ENCODE measurements at regions not wholly inside any gene's neighbourhood (a gene's known extent, or its start where the extent isn't known, plus 50 kb on each side); places are given as distances from the start of the nearest gene placed in this dataset.
"Not testable (repeated sequence)": the region's sequence is repeated elsewhere in the genome, so short reads cannot be mapped to it uniquely, and the experiment has no call there.

DNA sequence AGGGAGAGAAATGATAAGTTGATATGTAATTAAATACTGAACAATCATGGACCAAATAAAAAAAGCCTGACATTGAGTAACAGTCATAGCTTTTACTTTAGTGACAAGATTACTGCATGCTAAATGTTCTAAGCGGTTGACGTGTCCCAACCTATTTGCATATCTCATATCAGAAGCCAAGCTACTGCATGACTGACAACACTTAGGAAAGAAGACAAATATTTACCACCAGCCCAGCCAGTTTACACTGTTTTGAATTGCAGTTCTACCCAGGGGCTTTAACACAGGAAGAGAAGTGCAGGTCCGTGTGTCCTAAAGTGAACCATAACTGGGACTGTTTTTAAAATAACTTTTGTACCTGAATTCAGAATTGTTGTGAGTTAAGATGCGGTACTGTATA, 219.9 kb downstream of the PRDM9 start:
- no peak for DNase-seq

DNA sequence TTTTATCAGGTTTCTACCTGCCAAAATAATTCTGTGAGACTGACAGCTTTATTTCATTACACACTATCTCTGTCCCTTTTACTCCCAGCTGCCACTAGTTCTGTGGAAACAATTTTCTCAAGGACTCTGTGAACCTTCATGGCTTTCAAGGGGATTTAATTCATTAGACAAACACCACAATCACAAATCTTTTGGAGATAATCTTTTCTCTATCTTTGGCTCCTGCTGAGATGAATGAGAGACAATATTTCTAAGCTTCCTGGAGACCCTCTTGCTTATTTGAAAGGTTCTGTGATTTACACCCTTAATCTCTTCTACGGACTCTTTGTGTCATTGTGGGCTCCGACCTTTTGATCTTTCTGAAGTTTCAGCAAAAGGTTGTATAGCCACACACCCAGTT, 222.6 kb downstream of the PRDM9 start:
- no peak for DNase-seq

DNA sequence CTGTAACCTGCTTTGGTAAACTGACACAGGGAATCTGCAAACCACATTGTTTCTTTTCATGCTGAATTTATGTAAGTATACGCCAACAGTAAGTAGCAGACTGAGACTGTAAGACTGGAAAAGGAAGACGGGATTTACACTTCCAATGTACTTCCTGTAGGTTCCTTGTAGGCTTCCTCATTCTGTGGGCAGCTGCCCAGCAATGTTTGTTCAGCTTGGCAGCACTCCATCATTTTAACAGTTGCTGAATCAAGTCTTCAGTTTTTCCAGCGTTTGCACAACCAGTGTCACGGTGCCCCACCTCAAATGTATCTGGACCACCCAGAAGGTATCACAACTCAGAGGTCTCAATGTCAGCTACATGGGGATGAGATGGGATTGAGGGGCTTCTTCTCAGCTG, 232.6 kb downstream of the PRDM9 start:
- DNase-seq, result no peak

DNA sequence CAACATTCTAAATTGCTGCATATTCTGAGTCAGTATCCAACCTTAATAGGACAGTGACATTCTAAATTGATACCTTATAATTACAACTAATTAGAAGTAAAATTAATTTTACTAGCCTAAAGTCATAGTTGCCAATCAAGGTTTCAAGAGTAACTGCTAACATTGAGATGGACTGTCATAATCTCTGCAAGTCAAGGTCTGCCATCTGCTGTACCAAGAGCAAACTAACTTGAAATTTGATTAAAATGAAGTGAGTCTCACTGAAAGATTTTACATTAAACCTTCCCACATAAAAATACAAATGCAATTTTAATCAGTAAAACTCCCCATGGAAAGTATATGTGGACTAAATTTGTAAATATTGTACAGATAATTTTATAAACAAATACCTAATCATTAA, 235.3 kb downstream of the PRDM9 start:
- no peak for DNase-seq

DNA sequence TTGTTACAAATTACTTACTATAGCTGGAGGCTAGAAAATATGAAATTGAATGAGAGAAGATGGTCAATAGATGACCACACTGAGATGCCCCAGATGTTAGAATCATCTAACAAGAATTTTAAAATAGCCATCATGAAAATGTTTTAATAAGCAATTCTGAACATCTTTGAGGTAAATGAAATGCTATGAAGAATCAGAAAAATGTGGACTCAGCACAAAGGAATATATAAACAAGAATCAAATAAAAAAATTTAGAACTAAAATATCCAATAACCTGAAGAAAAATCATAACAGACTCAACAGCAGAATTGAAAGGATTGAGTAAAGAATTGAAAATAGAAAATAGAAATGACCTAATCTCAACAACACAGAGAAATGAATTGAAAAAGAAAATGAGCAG, 248.5 kb downstream of the PRDM9 start:
- DNase-seq, result no peak

DNA sequence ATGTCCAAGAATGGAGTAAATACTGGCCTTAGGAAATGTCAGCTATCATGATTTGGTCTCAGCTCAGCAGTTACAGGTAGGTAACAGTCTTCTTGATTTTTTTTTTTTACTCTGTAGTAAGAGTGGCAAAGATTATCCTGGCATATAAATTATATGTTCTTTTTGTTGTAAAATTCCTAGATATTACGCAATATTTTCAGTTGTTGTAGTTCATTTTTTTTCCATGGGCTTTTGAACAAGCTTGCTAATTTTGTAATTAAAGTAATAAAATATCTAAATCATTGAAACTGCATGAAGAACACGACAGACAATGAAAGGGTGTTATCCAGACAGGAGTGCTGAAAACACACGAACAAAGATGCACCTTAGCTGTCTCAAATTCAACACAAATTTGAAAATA, 249.4 kb downstream of the PRDM9 start:
- DNase-seq, result no peak

DNA sequence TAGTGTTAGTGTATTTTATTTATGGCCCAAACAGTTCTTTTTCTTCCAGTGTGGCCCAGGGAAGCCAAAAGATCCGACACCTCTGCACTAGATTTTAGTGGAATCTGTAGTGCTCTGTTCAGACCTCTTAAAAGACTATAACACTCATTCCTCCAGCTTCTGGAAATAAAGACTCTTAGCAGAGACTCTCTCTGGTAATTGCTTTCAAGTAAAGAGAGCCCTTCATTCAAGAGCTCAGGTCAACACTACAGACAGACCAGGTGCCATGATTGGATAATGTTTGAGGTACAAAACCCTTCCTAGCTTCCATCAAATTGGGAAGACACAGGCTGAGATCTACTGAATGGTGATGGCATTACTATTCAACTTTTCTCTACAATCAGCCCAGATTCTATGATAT, 255.8 kb downstream of the PRDM9 start:
- no peak for DNase-seq

DNA sequence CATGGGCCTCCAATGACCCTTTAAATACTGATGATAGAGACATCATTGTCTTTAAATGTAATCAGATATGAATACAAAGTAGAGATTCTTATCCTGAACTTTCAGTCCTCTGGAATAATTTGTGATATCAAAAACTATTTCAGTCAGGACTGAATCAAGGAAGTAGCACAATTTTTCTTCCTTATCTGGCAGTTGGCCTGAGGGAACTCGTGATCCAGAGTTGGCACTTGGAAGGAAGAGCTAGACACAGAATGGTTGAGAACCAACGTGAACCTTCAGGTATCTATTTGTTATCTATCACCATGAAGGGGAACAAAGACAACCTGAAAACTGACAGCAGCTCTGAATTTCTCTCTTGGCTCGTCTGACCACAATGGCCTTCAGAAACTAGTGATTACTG, 269.3 kb downstream of the PRDM9 start:
- no peak for DNase-seq

DNA sequence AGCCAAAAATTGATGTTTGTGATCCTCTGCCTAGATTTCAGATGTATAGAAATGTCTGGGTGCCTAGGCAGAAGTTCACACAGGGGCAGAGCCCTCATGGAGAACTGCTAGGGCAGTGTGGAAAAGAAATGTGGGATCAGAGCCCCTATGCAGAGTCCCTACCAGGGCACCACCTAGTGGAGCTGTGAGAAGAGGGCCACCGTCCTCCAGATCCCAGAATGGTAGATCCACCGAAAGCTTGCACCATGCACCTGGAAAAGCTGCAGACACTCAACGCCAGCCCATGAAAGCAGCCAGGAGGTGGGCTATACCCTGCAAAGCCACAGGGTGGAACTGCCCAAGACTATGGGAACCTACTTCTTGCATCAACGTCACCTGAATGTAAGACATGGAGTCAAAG, 292.9 kb downstream of the PRDM9 start:
- not testable (repeated sequence) for DNase-seq

DNA sequence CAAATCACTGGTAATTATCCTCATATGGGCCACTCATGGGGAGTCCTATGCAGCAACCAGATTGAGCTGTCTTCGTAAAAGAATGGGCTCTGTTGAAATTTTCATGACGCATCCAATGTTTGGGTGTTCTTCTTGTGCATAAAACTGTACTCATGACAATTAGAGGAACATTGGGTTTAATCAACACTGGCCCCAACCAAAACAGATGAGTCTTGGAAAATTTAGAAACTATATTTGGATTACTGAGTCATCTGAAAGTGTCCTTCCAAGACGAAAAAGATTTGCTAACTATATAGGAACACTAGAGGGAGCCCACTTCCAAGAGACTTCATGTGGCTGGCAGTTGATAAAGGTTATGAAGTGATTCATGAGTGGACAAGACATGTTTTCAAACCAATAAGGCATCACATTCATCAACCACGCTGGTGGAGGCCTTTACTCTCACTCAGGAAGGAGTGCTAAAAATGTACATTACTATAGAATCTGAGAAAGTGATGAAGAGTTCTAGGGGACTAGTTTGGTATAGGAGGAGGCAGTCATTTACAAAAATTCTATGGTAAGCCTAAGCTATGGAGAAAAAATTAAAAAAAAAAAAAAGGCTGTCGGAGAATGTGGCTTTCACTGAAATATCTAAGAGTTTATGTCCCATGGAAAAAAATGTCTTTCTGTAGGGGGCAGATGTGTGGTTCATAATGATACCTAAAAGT, 313.5 kb downstream of the PRDM9 start:
- peak; percentile 24 for DNase-seq

DNA sequence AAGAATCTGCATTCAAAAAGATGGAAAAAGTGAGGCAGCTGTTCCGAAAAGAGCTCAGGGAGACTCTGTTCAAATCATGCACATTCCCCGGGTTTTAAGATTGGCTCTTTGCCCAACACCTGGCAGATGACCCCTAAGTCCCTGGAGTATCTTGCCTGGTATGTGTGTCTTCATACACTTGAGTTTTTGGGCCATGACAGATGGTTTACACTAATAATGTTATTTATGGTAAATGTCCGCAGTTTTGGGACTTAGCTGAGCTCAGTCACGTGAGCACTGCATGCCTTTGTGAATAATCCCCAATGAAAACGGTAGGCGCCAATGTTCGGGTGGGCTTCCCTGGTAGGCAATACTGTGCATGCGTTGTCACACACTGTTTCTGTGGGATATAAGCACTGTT, 316.1 kb downstream of the PRDM9 start:
- no peak for DNase-seq

DNA sequence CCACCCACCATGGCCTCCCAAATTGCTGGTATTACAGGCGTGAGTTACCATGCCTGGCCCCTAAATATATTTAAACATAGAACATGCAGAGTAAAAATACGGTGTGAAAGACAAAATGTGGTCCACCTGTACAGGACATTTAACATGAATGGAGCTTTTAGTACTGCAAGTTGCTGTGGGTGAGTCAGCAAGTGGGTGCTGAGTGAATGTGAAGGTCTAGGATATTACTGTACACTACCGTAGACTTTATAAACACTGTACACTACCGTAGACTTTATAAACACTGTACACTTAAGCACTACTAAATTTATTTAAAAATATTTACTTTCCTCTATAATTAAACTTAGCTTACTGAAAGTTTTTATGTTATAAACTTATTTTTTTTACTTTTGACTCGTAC, 317.8 kb downstream of the PRDM9 start:
- no peak for DNase-seq

DNA sequence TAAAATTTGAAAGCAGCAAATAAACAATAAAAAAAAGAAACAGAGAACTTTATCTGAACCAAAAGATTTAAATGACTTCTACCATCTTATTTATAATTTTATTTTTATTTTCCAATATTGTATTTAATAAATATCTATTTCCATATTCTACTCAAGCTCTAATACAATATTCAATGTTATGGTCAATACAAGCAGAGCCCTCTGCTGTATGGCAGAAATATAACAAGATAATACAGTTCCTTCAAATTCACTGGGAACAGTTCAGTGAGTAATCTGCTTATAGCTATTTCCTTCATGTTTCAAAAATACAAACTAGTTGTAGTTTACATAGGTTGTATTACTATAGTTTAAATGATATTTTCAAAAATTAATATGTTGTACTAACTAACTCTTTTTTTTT, 332.7 kb downstream of the PRDM9 start:
- DNase-seq, result no peak

DNA sequence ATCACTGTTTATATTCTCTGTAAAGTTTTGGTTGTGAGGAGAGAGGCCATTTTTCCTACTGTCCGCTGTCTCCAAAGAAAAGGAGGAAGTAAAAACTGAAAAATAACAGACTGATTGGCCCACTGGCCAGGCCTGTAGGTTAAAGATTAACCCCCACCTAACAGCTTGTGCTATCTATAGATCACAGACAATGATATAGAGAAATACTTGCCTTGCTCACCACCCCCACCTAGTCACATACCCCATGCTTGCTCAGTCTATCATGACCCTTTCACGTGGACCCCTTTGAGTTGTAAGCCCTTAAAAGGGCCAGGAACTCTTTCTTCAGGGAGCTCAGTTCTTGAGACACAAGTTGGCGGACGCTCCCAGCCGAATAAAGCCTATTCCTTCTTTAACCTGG, 357.4 kb downstream of the PRDM9 start:
- DNase-seq, result no peak

DNA sequence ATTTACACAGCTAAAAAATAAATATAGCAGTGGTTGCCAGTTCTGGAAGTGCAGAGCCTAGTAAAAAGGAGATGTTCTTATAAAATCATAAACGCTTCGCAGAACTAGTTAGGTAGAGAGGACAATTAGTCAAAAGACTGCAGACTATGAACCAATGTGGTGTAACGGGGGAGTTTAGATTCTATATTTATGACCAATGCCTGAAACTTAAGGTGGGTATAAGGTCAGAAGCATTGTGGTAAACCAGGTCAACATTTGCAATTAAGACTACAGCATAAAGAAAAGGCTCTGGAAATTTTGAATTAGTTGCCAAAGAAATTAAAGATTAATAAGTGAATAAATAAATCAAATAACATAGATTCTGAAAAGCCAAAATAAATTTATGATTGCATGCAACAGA, 370.4 kb downstream of the PRDM9 start:
- no peak for DNase-seq

DNA sequence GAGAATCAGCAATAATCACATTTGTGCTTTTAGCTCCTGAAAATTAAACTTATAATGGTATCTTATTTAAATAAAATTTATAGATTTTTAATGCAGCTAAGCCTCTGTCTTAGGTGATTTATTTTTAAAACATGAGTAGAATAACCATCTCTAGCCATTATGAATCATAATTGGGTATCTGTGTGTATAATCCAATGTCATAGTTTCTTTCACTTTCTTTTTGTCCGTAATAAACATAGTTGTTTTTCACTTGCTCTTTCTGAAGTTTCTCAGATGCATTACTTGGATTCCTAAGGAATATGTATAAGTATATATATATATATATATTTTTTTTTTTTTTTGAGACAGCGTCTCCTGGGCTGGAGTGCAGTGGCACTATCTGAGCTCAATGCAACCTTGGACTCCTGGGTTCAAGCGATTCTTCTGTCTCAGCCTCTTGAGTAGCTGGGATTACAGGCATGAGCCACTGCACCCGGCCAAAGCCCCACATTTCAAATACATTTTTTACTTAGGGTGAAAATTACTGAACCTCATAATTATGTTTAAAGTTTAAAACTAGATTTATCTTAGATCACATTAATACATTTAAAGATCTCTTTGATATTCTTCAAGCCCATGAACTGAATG, 377.1 kb downstream of the PRDM9 start:
- DNase-seq, result no peak

DNA sequence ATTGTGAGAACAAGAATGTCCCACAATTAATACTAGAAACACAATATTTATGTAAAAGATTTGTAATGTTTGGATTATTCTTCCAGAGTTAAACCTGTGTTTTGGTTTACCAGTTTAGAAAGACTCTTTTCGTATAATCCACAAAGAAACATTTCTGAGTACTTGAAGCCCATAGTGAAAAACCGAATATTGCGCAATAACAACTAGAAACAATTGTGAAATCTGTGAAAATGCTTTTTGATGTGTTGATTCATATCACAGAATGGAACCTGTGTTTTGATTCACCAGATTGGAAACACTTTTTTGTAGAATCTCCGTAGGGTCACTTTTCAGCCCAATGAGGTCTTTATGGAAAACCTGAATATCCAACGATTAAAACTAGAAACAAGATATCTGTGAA, 386.2 kb downstream of the PRDM9 start:
- DNase-seq, result no peak

DNA sequence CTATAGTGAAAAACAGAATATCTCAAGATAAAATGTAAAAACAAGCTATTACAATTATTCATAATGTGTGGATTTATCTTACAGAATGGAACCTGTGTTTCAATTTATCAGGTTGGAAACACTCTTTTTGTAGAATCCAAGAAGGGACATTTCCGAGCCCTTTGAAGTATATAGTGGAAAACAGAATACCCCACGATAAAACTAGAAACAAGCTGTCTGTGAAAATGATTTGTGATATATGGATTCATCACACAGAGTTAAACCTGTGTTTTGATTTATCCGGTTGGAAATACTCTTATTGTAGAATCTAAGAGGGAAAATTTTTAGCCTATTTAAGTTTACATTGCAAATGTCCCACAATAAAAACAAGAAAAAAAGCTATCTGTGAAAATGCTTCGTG, 388.2 kb downstream of the PRDM9 start:
- DNase-seq, result no peak

DNA sequence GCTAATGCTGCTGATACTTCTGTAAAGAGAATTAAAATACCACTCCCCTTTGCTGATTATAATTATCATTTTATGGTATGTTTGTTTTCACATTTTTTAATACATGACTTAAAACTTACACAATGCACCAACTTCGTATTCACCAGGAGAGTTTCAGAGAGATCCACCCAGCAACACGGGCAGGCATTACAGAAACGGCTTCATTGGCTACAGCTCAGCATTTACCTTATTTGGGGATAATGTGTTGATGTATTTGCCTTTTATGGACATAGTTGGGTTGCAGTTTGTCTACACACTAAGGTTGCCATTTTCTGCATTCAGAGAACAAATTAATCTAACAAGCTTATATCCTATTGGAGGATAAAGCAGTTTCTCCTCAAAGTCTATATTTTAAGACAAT, 423.6 kb downstream of the PRDM9 start:
- DNase-seq, result no peak

DNA sequence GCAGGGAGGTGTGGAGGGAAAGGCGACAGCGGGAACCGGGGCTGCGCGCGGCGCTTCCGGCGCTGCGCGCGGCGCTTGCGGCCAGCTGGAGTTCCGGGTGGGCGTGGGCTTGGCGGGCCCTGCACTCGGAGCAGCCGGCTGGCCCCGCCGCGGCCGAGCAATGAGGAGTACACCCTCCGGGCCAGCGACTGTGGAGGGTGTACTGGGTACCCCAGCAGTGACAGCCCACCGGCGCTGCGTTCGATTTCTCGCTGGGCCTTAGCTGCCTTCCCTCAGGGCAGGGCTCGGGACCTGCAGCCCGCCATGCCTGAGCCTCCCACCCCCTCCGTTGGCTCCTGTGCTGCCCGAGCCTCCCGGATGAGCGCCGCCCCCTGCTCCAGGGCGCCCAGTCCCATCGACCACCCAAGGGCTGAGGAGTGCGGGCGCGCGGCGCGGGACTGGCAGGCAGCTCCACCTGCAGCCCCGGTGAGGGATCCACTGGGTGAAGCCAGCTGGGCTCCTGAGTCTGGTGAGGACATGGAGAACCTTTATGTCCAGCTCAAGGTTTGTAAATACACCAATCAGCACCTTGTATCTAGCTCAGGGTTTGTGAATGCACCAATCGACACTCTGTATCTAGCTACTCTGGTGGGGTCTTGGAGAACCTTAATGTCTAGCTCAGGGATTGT, 444.0 kb downstream of the PRDM9 start:
- not testable (repeated sequence) for DNase-seq

DNA sequence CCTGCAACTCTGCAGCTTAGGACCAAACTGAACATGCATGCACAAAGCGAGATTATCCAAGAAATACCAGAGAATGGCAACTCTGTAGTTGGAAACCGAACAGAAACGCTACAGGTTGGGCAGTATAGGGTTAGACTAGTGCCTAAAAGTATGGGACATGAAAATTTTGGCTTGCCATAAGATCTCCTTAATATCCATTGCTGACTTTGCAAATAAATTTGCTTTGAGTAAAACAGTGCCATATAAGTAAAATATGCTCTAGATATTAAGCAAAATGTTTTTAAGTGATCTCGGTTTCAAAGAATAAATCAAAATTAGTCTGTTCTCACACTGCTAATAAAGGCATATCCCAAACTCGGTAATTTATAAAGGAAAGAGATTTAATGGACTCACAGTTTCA, 456.0 kb downstream of the PRDM9 start:
- no peak for DNase-seq

DNA sequence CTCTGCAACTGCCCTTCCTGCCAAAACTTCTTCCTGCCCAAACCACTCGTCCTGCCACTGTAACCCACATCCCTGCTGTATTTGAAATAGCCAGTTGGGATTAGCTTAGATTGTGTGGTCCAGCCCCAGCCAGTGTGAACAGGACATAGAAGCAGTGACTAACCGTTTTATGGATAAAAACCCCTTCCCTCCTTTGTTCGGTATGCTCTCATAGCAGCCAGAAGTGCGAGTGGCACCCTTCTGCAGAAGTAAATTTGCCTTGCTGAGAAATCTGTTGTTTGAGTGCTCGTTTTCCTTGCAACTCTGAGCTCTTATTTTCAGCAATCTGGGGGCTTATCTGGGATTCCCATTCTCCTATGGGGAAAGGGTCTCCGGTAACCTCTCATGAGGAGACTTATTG, 470.0 kb downstream of the PRDM9 start:
- DNase-seq, result no peak

DNA sequence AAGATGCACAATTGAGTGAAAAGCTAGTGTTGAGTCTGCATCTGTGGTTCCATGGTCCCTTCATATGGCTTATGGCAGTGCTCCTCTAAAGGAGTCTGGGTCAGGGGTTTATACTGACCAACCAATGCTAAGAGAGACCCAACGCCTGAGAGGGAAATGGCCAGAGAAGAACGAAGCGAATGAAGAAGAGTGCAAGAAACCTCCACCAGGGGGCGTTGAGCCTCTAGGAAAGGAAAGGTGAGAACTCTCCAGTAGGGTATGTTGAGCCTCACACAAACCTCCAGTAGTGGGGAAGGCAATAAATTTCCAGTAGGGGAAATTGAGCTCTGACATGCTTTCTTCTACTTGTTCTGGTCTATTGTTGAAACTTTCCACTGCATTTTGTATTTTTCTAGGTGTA, 470.6 kb downstream of the PRDM9 start:
- peak; percentile 47 for DNase-seq

DNA sequence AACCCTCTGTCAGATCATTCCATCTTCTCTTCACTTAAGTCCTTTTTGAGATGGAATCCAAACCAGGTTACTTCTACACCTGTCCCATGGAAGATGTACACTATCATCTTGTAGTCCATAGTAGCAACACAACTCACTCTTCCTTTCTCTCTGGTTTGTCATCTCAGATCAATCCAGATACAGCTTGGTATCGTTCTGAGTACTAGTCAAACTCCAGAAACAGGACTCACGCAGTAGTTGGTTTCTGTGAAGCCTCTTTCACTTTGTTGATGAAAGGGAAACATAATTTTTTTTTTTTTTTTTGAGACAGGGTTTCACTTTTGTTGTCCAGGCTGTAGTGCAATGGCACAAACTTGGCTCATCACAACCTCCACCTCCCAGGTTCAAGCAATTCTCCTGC, 484.0 kb downstream of the PRDM9 start:
- DNase-seq, result no peak
